ENCODE measurements at regions not wholly inside any gene's neighbourhood (a gene's known extent, or its start where the extent isn't known, plus 50 kb on each side); places are given as distances from the start of the nearest gene placed in this dataset.
"Not testable (repeated sequence)": the region's sequence is repeated elsewhere in the genome, so short reads cannot be mapped to it uniquely, and the experiment has no call there.

DNA sequence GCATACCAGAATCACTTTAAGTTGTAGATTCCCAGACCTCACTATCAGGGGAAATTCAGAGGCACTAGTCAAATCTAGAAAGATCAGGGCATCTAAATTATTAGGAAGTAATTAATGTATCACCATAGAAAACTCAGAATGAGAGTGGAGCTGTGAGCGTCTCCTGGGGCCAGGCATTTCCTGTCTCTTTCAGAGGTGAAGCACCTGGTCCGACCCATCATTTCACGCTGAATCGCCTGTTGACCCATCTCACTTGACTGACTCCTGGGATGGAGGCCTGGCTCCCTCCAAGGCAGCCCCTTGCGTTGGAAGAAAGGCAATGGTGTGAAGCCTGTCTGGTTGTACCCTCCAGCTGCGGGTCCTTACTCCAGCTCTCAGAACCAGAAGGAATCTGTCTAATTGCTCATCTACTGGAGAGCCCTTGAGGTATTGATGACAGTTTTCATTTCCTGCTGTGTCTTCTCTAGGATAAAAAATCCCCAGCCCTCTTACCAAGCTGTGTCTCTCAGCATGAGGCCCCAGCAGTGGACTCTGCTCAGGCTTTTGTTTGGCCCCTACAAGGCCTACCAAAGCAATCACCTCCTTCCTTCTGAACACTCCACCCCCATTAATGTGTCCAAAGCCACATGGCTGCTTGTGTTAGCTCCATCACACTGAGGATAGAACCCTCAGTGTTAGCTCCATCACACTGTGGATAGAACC, 93.2 kb upstream of the SYT13 start:
- DNase-seq: no peak
- in situ Hi-C loops (cut with MboI; ENCODE audit: low pct_unique_long_range_greater_than_20kb, low sequenced_read_pairs): no loop called here

- in situ Hi-C loops (cut with MboI; ENCODE audit: low pct_unique_long_range_greater_than_20kb, low sequenced_read_pairs): no loop called here
Observed at GRCh38 chr11:45378516-45378915, 92.4 kb upstream of the SYT13 start.

DNA sequence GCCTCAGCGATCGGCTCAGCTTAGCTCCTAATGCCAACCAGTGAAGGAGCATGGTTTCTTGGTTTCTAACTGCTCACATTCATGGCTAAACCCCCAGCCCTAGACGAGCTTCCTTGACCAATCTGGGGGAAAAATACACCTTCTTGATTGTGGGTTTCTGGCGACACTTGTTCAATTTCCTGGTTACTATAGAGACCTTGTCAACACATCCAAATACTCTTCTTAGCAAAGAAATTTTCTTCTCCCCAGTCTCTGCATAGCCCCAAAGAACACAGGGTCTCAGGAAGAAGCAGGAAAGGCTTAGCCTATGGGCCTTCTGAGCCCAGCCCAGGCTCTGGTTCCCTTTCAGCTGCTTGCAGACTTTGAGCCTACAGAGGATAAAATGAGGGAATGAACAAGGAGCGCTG, 88.5 kb upstream of the SYT13 start:
- in situ Hi-C loops (cut with MboI; ENCODE audit: low pct_unique_long_range_greater_than_20kb, low sequenced_read_pairs): loop anchor here (25.0 kb wide), 1 partner anchor 388 kb away; no protein-coding TSS in a partner anchor
- DNase-seq: peak; percentile 21

More at GRCh38 chr11:45378516-45378915, 92.4 kb upstream of the SYT13 start:
- no peak for DNase-seq

DNA sequence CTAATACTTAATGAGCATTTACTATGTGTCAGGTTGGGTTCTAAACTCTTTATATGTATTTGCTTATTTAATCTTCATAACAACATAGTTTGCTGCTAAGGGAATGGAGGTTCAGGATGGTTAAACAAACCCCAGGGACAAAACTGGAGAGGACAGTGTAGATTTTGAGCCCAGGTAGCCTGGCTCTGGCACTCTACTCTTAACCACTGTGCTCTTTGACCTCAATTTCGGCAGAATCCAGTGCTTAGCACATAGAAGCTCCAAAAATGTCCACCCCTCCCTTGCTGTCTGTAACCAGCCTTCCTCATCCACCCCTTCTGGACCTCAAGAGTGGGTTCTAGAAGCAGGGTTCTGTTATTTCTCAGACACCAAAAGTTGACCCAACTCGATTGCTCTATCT, 88.0 kb upstream of the SYT13 start:
- in situ Hi-C loops (cut with MboI; ENCODE audit: low pct_unique_long_range_greater_than_20kb, low sequenced_read_pairs): loop anchor here (25.0 kb wide), 1 partner anchor 388 kb away; no protein-coding TSS in a partner anchor
- no peak for DNase-seq

GRCh38 chr11:45373506-45374035, 87.4 kb upstream of the SYT13 start:
- DNase-seq: no peak
- in situ Hi-C loops (cut with MboI; ENCODE audit: low pct_unique_long_range_greater_than_20kb, low sequenced_read_pairs): loop anchor here (25.0 kb wide), 1 partner anchor 389 kb away; no protein-coding TSS in a partner anchor

DNA sequence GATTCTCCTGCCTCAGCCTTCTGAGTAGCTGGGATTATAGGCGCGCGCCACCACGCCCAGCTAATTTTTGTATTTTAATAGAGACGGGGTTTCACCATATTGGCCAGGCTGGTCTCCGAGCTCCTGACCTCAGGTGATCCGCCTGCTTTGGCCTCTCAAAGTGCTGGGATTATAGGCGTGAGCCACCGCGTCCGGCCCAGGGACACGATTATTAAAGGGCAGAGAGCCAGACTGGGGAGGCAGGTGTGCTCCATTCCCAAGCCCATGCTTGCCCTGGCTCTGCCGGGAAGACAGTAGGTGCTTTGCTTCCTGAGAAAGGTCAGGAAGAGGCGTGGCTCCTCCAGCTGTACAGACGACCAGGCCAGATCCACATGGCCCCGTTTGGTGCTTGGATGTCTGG, 86.3 kb upstream of the SYT13 start:
- in situ Hi-C loops (cut with MboI; ENCODE audit: low pct_unique_long_range_greater_than_20kb, low sequenced_read_pairs): loop anchor here (25.0 kb wide), 1 partner anchor 390 kb away; no protein-coding TSS in a partner anchor
- DNase-seq: not testable (repeated sequence)

GRCh38 chr11:45371251-45372115, 85.3 kb upstream of the SYT13 start:
- in situ Hi-C loops (cut with MboI; ENCODE audit: low pct_unique_long_range_greater_than_20kb, low sequenced_read_pairs): loop anchor here (25.0 kb wide), 1 partner anchor 391 kb away; no protein-coding TSS in a partner anchor
- peak; percentile 74 for DNase-seq

DNA sequence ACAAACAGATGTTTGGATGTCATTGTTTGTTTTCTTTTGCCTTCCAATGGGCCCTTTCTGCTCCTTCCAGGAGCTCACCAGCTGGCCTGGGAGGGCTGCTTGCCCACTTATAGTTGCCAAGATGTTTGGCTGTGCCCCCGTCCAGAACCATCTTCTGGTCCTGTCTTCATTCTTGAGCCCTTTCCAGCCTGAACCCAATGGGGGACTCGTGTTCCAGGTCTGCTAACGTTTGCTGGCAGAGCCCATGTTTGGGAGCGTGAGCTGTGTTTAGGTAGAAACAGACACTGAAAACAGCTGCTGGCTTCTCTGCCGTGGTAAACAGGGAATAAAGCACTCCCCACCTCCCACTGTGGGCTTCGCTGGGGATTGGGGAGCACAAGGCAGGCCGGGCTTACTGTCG, 83.2 kb upstream of the SYT13 start:
- no peak for DNase-seq
- in situ Hi-C loops (cut with MboI; ENCODE audit: low pct_unique_long_range_greater_than_20kb, low sequenced_read_pairs): loop anchor here (25.0 kb wide), 1 partner anchor 393 kb away; no protein-coding TSS in a partner anchor

DNA sequence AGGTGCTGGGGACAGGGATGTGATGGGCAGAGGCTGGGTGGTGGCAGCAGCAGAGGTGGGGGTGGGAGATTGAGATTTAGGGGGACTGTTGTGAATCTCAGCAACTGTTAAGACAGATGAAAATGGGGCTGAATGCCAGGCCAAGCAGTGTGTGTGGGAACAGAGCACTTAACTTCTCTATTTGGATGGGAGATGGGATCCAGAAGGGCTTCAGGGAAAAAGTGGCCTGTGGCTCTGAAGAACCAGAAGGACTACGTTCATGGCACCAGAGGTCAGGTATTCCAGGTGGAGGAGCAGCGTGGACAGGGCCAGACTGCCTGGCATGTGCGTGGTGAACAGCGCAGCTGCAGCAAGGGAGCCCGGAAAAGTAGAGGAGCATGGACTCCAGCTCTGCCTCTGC, 82.6 kb upstream of the SYT13 start:
- in situ Hi-C loops (cut with MboI; ENCODE audit: low pct_unique_long_range_greater_than_20kb, low sequenced_read_pairs): loop anchor here (25.0 kb wide), 1 partner anchor 394 kb away; no protein-coding TSS in a partner anchor

DNA sequence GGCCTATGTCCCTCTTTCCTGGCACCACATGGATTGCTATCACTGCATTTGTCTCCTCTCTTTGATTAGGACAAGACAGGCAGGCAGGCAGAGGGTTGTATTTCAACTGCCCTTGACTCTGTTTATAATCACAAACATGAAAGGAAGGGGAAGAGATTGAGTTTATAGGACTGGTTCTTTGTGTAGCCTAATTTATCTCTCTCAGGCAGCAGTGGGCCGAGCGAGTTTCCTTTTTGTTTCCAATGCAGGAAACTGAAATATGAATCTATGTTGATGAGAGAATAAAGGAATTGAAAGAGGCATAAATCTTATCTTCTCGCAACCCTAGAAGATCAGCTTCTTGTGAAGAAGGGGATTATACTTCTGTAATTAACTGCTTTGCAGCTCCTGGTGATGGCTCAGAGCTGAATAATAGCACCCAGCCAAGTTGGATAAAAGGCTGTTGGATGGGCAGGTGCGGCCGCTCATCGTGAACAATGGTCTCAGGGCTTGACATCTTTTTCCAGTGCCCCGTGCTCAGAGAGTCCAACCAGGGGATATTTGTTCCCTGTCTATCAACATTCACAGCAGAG, 80.6 kb upstream of the SYT13 start:
- DNase-seq: no peak
- in situ Hi-C loops (cut with MboI; ENCODE audit: low pct_unique_long_range_greater_than_20kb, low sequenced_read_pairs): loop anchor here (25.0 kb wide), 1 partner anchor 396 kb away; no protein-coding TSS in a partner anchor

More for the DNA sequence above, 82.6 kb upstream of the SYT13 start:
- DNase-seq: no peak

DNA sequence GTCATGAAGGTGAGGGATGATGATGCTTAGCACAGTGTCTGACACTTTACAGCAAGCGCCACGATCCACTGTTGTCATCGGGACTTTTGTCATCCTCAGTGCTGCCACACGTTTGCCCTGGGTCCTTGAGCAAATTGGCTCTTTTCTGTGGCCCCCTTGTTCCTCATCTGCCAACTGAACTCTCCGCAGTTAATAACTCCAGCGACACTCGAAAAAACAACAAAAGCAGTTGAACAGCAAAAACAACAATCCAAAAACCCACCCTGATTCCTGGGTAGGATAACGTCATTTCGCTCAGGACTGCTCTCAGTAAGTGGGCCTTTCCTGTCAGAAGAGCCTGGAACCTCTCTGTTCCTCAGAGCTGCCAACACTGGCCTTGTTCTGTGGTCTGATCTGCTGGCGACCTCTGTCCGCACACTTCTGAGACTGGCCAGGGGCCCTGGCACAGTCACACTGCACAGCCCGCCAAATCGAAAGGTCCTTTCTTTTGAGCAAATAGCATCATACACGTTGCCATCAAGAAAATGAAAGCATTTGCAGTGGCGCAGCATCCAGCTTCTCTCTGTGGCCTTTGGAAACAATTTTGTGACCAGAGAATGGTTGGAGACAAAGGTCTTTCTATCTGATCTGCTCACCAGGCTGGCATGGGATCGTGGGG, 79.9 kb upstream of the SYT13 start:
- DNase-seq: no peak
- in situ Hi-C loops (cut with MboI; ENCODE audit: low pct_unique_long_range_greater_than_20kb, low sequenced_read_pairs): loop anchor here (25.0 kb wide), 1 partner anchor 396 kb away; no protein-coding TSS in a partner anchor

- in situ Hi-C loops (cut with MboI; ENCODE audit: low pct_unique_long_range_greater_than_20kb, low sequenced_read_pairs): loop anchor here (25.0 kb wide), 1 partner anchor 400 kb away; no protein-coding TSS in a partner anchor
- DNase-seq: no peak
Observed at GRCh38 chr11:45362636-45363035, 76.5 kb upstream of the SYT13 start.

DNA sequence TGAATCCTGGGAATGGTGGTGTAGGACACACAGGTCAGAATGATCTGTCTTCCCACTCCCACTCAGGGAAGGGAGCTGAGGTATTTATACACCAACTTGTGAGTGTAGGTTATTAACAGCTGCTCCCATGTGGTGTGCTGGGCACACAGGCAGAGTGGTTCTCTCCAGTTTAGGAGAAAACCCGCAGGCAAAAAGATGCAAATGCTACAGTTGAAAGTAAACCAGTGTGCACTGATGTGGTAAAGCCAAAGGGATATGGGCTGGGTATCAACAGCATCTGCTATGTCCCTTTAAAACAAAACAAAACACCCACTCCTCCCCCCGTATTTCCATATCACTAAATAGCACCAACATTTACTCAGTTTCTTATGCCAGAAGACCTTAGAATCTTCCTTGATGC, 75.4 kb upstream of the SYT13 start:
- in situ Hi-C loops (cut with MboI; ENCODE audit: low pct_unique_long_range_greater_than_20kb, low sequenced_read_pairs): loop anchor here (25.0 kb wide), 1 partner anchor 401 kb away; no protein-coding TSS in a partner anchor
- DNase-seq: no peak

- in situ Hi-C loops (cut with MboI; ENCODE audit: low pct_unique_long_range_greater_than_20kb, low sequenced_read_pairs): loop anchor here (25.0 kb wide), 1 partner anchor 407 kb away; no protein-coding TSS in a partner anchor
- DNase-seq: no peak
Observed at GRCh38 chr11:45355706-45356041, 69.5 kb upstream of the SYT13 start.

GRCh38 chr11:45354976-45355705, 69.0 kb upstream of the SYT13 start:
- in situ Hi-C loops (cut with MboI; ENCODE audit: low pct_unique_long_range_greater_than_20kb, low sequenced_read_pairs): loop anchor here (25.0 kb wide), 1 partner anchor 407 kb away; no protein-coding TSS in a partner anchor
- DNase-seq: peak; percentile 44

DNA sequence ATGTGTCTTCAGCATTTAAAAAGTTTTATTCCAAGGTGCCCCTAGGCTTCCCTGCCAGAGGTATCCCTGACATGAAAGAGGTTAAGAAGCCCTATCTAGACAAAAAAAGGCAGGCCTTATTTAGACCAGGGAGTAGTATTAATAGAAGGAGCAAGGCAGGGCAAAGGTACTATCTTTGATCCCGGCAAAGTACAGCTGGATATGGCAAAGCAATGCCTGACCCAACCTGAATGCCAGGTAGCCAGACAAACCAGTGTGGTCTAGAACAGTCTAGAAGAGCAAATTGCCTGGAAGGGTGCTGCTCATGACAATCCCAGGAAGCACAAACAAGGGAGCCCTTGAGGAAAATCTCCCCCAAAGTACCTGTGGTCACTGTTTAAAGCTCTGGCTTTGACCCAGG, 62.6 kb upstream of the SYT13 start:
- in situ Hi-C loops (cut with MboI; ENCODE audit: low pct_unique_long_range_greater_than_20kb, low sequenced_read_pairs): no loop called here
- DNase-seq: no peak

DNA sequence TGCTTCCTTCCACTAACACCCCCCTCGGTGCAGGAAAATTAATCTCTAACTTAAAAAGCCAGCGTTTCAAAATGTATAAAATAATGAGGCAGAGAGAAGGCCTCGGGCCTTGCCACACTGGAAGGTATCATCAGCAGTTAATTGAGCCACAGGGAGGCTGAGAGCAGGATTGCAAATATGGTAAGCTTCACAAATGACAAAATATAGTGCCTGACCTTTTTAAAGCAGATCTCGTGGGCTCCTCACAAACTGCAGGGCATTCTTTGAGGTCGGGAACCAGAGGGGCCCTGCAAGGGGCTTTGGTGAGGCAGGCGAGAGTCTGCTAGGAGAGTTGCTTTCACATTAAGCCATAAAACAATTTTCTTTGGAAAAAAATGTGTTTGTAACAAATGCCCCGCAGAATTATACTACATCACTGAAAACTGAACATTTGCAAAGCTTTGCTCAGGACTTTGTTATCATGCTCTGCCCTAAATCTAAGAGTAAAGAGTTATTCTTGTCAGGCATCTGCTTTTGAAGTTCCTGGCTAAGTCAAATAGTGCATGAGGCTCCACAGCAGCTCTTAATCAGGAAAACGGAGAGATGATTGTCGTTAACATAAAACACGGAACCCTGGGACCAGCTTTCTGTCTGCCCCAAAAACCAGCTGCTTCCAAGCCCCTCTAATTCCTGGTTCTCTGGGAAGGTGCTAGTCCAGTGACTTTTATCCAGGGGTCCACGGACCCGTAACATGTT, 61.4 kb upstream of the SYT13 start:
- in situ Hi-C loops (cut with MboI; ENCODE audit: low pct_unique_long_range_greater_than_20kb, low sequenced_read_pairs): no loop called here
- DNase-seq: no peak
